Stomach (tissue), 4 donors: ENCODE measurements at regions not wholly inside any gene's neighbourhood (a gene's known extent, or its start where the extent isn't known, plus 50 kb on each side); places are given as distances from the start of the nearest gene placed in this dataset.

Experiments used
- CTCF ChIP-seq, 7 experiments: fragments of 450-650 bp in 4 of 7; fragments of 200-600 bp in 3 of 7; sonication (generic) in 3 of 7; IDR thresholded peaks; one replicate each; pipeline ENCODE4 v1.5.1; 2016 to 2019; ENCODE audit warnings: antibody characterized with exemption in 7 of 7, control low read depth in 2 of 7, mild to moderate bottlenecking in 1 of 7
- EP300 ChIP-seq: sonication (generic); formaldehyde crosslinking; IDR thresholded peaks from one replicate; pipeline ENCODE4 v1.6.1; 2017; ENCODE audit warnings: antibody characterized with exemption
- POLR2A ChIP-seq, 4 donors: fragments of 450-650 bp; IDR thresholded peaks; one replicate each; pipeline ENCODE4 v1.6.1; 2016; ENCODE audit warnings: antibody characterized with exemption in 4 of 4, control low read depth in 2 of 4, mild to moderate bottlenecking in 1 of 4, moderate library complexity in 1 of 4
- POLR2AphosphoS5 ChIP-seq, 3 donors: sonication (generic); formaldehyde crosslinking; IDR thresholded peaks; one replicate each; pipeline ENCODE4 v1.6.1; 2016; ENCODE audit warnings: antibody characterized with exemption in 3 of 3

DNA sequence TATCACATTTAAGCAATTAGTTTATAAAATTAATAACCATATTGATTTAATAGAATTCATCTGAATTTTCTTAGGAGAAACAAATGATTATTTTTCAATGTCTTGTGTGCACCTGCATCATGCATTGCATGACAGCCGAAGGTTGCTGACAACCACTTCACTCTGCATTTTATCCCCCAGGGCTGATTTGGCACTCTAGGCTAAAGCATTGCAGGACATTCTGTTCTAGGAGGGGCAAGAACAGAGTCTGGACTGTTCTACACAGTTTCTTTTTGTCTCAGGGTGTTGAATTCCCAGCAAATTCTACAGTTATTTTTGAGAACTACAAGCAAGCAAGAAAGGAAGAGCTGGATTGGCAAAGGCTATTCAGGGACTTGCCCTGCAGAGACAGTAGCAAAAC is 570.4 kb upstream of the EYS start:
- TF ChIP-seq POLR2AphosphoS5 (IDR thresholded peaks at IDR 0.05) (no peak), CTCF (IDR thresholded peaks at IDR 0.05) (no peak), POLR2A (IDR thresholded peaks at IDR 0.05) (no peak), EP300 (no peak)
